Testis (tissue), 2 donors: ENCODE measurements at regions not wholly inside any gene's neighbourhood (a gene's known extent, or its start where the extent isn't known, plus 50 kb on each side); places are given as distances from the start of the nearest gene placed in this dataset.

Source experiments
- POLR2A ChIP-seq: fragments of 450-650 bp; IDR thresholded peaks from one replicate; pipeline ENCODE4 v1.6.1; 2017; ENCODE audit warnings: antibody characterized with exemption, mild to moderate bottlenecking, moderate library complexity
- TF ChIP-seq, protein P1 (sequence below), 3 experiments: fragments of 450-650 bp in 2 of 3; fragments of 200-600 bp in 1 of 3; sonication (generic) in 1 of 3; IDR thresholded peaks; one replicate each; pipeline ENCODE4 v1.5.1; 2016 to 2019; ENCODE audit warnings: antibody characterized with exemption in 3 of 3, mild to moderate bottlenecking in 2 of 3, moderate library complexity in 1 of 3

DNA sequence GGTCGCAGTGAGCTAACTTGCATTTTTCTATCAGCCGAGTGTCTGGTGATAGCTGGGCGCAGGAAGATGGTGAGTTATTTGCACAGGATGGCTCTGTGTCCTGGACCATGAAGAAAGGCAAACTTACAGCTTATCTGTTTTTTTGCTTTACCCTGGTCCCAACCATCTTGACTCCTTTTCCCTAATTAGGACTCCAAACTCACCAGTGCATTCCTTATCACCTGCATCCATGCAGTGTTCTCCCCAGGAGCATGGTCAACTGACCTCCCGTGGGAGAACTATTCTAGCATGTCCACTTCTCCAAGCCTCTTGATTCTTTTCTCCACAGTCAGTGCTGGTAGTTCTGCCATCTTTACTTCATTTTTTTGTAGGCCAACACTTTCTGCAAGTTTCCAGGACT lies 68.2 kb upstream of the WWC2 start:
- TF ChIP-seq, protein P1, sequence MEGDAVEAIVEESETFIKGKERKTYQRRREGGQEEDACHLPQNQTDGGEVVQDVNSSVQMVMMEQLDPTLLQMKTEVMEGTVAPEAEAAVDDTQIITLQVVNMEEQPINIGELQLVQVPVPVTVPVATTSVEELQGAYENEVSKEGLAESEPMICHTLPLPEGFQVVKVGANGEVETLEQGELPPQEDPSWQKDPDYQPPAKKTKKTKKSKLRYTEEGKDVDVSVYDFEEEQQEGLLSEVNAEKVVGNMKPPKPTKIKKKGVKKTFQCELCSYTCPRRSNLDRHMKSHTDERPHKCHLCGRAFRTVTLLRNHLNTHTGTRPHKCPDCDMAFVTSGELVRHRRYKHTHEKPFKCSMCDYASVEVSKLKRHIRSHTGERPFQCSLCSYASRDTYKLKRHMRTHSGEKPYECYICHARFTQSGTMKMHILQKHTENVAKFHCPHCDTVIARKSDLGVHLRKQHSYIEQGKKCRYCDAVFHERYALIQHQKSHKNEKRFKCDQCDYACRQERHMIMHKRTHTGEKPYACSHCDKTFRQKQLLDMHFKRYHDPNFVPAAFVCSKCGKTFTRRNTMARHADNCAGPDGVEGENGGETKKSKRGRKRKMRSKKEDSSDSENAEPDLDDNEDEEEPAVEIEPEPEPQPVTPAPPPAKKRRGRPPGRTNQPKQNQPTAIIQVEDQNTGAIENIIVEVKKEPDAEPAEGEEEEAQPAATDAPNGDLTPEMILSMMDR (IDR thresholded peaks at IDR 0.05): no peak
- no peak for TF ChIP-seq POLR2A
